ENCODE measurements at regions not wholly inside any gene's neighbourhood (a gene's known extent, or its start where the extent isn't known, plus 50 kb on each side); places are given as distances from the start of the nearest gene placed in this dataset.

GRCh38 chr9:88812938-88813637 is 178.2 kb upstream of the S1PR3 start:
- no peak for TF ChIP-seq CTCF (IDR thresholded peaks at IDR 0.05)
- TF ChIP-seq POLR2A (IDR thresholded peaks at IDR 0.05), result no peak

Data from body of pancreas (tissue), 4 donors.